HG02970 (cell line): ENCODE measurements at regions not wholly inside any gene's neighbourhood (a gene's known extent, or its start where the extent isn't known, plus 50 kb on each side); places are given as distances from the start of the nearest gene placed in this dataset.
A peak's percentile ranks its signal among the peaks of the same experiment; 100 is the strongest.

ENCODE experiments used
- ATAC-seq: cut with Tn5 transposase; IDR thresholded peaks from one replicate; pipeline ENCODE4 v1.9.1; 2021; ENCODE audit warnings: mild to moderate bottlenecking, moderate library complexity, moderate number of reproducible peaks; ENCODE audit not compliant: unreplicated experiment, low FRiP score

DNA sequence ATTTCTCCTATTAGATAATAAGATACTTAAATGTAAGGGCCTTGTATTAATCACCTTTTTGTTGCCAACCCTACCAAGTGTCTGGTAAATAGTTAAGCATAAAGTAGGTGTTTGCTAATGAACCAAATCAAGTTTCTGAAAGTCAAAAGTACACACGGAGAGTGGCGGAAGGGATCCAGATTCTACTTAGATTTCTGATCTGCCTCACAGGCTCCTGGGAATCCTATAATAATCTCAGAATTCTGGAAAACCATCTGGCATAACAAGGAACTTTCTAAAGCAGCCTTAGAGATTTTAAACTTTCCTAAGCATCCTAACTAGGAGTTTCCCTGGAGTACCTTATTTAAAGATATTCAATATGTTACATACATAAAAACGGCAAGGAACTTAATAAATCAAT lies 363.2 kb upstream of the SMC2 start:
- no peak for ATAC-seq

GRCh38 chr9:103731541-103731940 lies 362.6 kb upstream of the SMC2 start:
- ATAC-seq = no peak

- no peak for ATAC-seq
These were observed 359.6 kb upstream of the SMC2 start for GRCh38 chr9:103734471-103734870.

DNA sequence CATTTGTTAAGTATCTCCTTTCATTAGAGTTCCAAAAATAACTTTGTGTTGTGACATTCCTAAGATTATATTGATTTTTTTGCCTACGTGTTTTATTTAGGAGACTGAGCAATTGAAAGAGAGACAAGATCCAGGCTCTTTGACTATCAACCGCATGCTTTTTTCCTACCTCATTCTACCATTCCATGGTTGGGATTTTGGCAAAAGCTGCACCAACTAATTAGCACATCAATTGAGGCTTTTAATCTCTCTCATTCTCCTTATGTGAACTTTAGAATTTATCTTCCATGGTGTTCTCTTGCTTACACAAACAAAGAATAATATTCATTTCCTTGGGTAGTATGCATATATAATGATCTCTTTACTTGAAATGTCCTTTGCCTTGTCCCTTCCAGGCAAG lies 338.7 kb upstream of the SMC2 start:
- no peak for ATAC-seq

DNA sequence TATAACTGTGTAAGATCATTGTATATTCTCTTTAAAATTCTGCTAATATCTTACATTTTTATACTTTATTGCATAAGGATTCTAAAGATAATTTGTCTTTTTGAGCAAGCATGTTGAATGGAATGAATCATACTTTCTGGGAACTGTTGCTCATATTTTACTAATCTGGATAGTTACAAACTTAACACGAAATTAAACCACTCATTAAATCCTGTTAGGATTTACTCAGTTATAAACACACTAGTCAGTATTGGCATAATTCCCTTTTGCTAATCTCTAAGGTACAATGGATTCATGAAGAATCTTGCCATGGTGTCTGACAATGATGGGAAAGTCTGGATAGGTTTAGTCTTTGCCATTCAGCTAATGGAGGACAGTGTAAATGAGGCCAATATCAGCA lies 338.1 kb upstream of the SMC2 start:
- no peak for ATAC-seq

DNA sequence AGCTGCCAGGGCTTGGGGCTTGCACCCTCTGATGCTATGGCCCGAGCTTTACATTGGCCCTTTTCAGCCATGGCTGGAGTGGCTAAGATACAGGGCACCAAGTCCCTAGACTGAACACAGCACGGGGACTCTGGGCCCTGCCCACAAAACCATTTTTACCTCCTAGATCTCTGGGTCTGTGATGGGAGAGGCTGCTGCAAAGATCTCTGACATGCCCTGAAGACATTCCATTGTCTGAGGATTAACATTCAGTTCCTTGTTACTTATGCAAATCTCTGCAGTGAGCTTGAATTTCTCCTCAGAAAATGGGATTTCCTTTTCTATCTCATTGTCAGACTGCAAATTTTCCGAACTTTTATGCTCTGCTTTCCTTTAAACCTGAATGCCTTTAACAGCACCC lies 337.0 kb upstream of the SMC2 start:
- ATAC-seq = no peak

DNA sequence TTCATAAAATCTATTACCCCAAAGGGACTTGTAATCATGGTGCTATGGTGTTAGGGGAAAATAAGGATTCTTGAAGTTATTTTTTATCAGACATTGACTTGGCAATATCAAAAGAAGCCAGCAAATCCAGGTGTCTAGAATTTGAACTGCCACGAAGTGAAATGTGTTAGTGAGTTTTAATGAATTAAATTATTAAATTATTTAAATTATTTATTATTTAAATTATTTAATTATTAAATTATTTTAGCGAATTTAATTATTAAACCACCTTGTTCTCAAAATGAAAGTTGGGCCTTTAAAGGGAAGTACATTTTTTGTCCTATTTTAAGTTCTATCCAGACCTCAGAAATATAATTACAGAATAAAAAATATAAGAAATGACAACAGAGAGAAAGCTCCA lies 332.6 kb upstream of the SMC2 start:
- no peak for ATAC-seq

DNA sequence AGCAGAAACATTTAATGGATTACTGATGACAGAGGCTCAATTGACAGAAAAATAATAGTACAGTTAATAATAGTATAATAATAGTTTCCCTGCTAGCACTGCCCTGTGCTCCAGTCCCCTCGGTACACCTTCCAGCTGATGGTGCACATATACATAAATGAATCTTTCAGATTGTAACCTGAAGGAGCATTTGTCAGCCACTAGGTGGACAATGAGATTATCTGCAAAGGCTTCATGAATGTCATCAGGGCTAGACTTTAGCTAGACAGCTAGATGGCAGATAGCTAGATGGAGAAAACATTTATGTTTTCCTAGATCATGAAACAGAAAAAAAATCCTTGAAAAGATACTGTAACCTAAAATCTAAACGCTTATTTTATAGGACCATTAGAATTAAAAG lies 304.4 kb upstream of the SMC2 start:
- peak; percentile 91 for ATAC-seq

- ATAC-seq = peak; percentile 99
These were observed 295.5 kb upstream of the SMC2 start for GRCh38 chr9:103798620-103799019.

- no peak for ATAC-seq
These were observed 294.1 kb upstream of the SMC2 start for GRCh38 chr9:103799959-103800358.

GRCh38 chr9:103802068-103802467 lies 292.0 kb upstream of the SMC2 start:
- ATAC-seq = no peak

DNA sequence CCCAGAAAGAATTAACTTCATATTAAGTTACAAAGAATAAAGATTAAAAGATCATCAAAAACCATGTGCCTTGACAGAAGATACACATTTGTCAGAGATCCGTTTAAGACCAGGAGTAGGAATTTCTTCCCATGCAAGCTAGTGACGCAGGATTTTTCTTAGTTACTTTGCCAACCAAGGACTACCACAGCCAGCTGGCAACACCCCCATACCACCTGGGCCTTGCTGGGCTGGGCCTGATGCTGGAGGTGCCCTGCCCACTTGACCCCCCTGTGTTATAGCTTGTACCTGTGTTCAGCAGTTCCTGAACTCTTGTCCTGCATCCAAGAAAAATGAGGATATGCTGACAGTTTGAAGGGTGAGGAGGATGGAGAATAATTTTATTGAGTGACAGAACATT lies 290.9 kb upstream of the SMC2 start:
- ATAC-seq = no peak

GRCh38 chr9:103804077-103804735 lies 289.9 kb upstream of the SMC2 start:
- no peak for ATAC-seq

GRCh38 chr9:103809745-103810144 lies 284.4 kb upstream of the SMC2 start:
- no peak for ATAC-seq

- ATAC-seq = no peak
These were observed 282.6 kb upstream of the SMC2 start for GRCh38 chr9:103811462-103811861.

DNA sequence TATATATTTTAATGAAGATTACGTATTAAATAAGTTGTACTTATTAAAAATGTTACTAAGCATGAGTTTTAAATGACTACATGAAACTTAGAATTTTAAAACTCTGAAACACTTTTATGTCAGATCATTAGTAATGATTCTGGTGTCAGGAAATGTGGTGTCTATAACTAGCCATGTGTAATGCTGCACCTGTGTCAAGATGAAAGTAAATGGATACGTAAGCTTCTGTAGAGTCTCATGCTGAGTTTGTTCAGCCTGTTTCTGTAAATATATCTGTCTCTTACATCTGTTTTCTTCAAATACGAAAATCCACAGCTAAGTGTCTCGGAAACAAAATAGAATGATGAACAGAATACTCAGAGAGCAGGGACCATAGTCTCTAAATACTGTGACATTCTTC lies 278.0 kb upstream of the SMC2 start:
- no peak for ATAC-seq

DNA sequence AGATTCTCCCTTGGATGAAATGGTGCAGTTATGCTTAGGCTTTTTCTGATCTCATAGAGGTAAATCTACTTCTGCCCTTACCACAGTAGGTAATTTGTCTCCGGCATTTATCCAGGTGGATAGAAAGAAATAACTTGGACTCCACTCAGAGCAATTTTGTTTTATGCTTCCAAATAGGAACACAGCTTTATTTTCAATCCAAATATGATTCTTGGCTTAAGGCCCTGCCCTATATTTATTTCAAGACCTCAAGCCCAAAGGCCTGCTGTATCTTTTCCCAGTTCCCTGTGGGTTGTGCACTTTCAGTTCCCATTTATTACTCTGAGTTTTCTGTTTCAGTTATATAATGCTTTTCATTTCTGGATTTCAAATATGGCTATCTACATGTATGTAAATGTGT lies 274.2 kb upstream of the SMC2 start:
- ATAC-seq = no peak

DNA sequence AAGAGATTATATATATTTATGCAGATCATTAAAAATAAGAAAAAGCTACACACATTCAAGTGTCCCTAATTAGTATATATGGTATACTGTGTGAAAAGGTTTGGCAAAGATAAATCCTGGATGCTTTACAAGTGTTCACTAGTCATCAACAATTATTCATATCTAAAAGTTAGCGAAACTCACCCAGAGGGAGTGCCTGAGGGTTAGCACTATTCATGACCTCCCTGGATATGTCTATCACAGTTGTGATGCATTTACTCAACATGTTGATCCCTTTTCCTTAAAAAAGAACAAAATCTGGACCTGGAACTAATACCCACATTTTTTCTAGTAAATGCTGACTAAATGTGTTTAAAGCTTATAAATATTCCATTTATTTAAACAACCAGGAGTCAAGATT lies 273.0 kb upstream of the SMC2 start:
- ATAC-seq = no peak

GRCh38 chr9:103837940-103838339 lies 256.2 kb upstream of the SMC2 start:
- no peak for ATAC-seq

DNA sequence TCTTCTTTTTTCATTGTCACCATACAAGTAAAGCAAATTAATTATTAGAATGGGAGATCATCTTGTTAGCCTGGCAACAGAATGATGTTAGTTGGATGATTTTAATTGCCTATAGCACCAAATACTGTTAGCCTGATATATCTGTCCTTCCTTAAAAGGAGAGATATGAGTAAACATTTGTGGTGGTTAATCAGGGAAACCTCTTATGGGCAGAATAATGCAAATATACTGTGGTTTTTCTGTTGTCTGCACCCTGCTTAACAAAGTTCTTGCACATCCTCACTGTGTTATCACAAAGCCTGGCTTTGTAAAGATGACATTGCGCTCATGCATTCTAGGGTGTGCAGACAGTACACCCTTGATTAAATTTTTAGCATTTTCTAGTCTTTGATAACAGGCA lies 254.9 kb upstream of the SMC2 start:
- ATAC-seq = no peak

- ATAC-seq = no peak
These were observed 226.2 kb upstream of the SMC2 start for GRCh38 chr9:103867886-103868285.

DNA sequence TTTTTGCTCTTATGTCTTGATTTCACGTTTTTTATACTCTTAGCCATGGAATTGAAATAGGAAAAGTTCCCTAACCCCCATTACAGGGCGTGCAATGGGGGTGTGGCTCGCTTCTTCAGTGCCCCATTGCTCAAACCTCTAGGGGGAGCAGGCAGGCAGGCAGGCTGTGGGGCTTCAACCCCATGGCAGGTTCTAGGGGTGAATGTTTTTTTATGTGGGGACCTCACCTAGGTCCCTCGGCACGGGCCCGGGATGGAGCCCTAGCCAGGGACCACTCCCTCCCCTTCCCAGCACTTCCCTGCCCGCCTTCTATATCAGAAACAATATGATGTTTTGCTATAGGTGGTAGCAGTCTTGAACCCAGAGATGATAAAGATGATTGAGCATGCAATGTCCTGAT lies 221.3 kb upstream of the SMC2 start:
- no peak for ATAC-seq

DNA sequence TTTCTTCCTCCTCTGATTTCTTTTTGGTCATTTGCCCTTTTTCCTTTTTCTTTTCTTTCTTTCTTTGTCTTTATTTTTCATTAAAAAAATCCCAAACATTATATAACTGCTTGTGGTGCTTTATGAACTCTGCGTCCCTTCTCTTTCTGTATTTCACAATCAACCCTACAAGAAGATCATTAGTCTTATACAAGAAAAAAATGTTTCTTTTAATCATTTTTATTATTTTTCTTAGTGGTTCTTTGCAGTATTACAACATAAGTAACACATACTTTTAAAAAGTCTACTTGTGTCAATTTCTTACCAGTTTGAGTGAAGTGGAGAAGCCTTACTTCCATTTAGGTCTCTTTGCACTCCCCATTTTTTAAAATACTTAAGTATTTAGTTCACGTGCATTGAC lies 212.7 kb upstream of the SMC2 start:
- no peak for ATAC-seq
